Kidney epithelial cell (primary cell): ENCODE measurements at regions not wholly inside any gene's neighbourhood (a gene's known extent, or its start where the extent isn't known, plus 50 kb on each side); places are given as distances from the start of the nearest gene placed in this dataset.
A peak's percentile ranks its signal among the peaks of the same experiment; 100 is the strongest.

Experiments
- DNase-seq: peaks from one replicate; pipeline ENCODE4 v3.0.0-alpha.2; 2010; ENCODE audit warnings: low read depth
- H3K27me3 ChIP-seq: 2 replicates; pipeline ENCODE4 v1.6.0; 2011; ENCODE audit warnings: low read length; ENCODE audit not compliant: control insufficient read depth, insufficient read depth
- H3K36me3 ChIP-seq: 2 replicates; pipeline ENCODE4 v1.5.1; 2011; ENCODE audit warnings: low read length; ENCODE audit not compliant: control insufficient read depth, insufficient read depth
- H3K4me3 ChIP-seq: 2 replicates; pipeline ENCODE4 v1.5.1; 2011; ENCODE audit warnings: low read depth, mild to moderate bottlenecking, control low read depth, low read length
- CTCF ChIP-seq: IDR thresholded peaks from 2 replicates; pipeline ENCODE4 v1.5.1; 2011; ENCODE audit warnings: mild to moderate bottlenecking, moderate library complexity, low read length, control low read depth, inconsistent platforms; ENCODE audit not compliant: insufficient read depth, poor library complexity, severe bottlenecking

- no peak overlapping the region for H3K4me3 ChIP-seq
- H3K27me3 ChIP-seq: no peaks in the 10 kb centered on the region
- no peak for TF ChIP-seq CTCF
- DNase-seq: no peak
- H3K36me3 ChIP-seq: no peaks in the 10 kb centered on the region
These were observed 75.4 kb upstream of the PTPN1 start for GRCh38 chr20:50434653-50435396.

- Histone ChIP-seq H3K4me3 (no peak overlapping the region), H3K27me3 (no peaks in the 10 kb centered on the region), H3K36me3 (no peaks in the 10 kb centered on the region)
- no peak for TF ChIP-seq CTCF
- DNase-seq: no peak
These were observed 74.7 kb upstream of the PTPN1 start for GRCh38 chr20:50435397-50436051.

- DNase-seq: no peak
- no peaks in the 10 kb centered on the region for H3K36me3 ChIP-seq
- H3K27me3 ChIP-seq: no peaks in the 10 kb centered on the region
- H3K4me3 ChIP-seq: no peak overlapping the region
- TF ChIP-seq CTCF: no peak
These were observed 74.0 kb upstream of the PTPN1 start for GRCh38 chr20:50436052-50436656.

- H3K27me3 ChIP-seq: no peaks in the 10 kb centered on the region
- no peak overlapping the region for H3K4me3 ChIP-seq
- TF ChIP-seq CTCF: no peak
- no peak for DNase-seq
- no peaks in the 10 kb centered on the region for H3K36me3 ChIP-seq
These were observed 73.5 kb upstream of the PTPN1 start for GRCh38 chr20:50436696-50437095.

DNA sequence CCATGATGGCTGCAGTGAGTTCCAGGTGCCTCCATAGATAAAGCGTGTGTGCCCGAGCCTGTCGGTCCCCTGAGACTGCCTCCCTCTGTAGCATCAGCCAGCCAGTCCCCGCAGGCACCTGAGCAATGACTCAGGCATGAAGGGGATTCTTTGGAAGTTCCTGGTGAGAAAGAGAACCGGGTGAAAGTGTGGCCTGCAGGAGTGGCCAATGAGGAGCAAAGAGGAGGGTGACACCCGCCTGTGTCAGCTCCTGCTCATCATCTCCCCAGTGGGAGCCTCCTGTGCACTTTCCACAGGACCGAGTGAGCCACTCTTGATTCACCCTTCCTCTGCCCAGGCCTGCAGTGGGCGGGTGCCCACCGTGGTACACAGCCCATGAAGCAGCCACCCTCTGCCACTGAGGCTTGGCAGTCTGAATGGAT, 71.2 kb upstream of the PTPN1 start:
- peak; percentile 76 for DNase-seq
- Histone ChIP-seq H3K4me3 (no peak overlapping the region), H3K36me3 (no peaks in the 10 kb centered on the region), H3K27me3 (no peaks in the 10 kb centered on the region)
- no peak for TF ChIP-seq CTCF
